ENCODE measurements at regions not wholly inside any gene's neighbourhood (a gene's known extent, or its start where the extent isn't known, plus 50 kb on each side); places are given as distances from the start of the nearest gene placed in this dataset.

GRCh38 chr6:167537816-167538215, 212.9 kb downstream of the TTLL2 start (continued):
- no peak for TF ChIP-seq CREB5 (CRISPR knock-in tag; IDR thresholded peaks at IDR 0.05; ENCODE audit: low read depth)
- TF ChIP-seq ZNF8 (CRISPR knock-in tag; IDR thresholded peaks at IDR 0.05), result no peak
- no peak for TF ChIP-seq ZNF565 (CRISPR knock-in tag; conservative IDR thresholded peaks at IDR 0.05; ENCODE audit: low read depth)
- TF ChIP-seq SNAI2 (CRISPR knock-in tag; IDR thresholded peaks at IDR 0.05), result no peak
- no peak for TF ChIP-seq CSDC2 (CRISPR knock-in tag; IDR thresholded peaks at IDR 0.05)
- no peak for TF ChIP-seq RARB (CRISPR knock-in tag; IDR thresholded peaks at IDR 0.05)
- TF ChIP-seq ESRRG (CRISPR knock-in tag; IDR thresholded peaks at IDR 0.05), result no peak
- no peak for TF ChIP-seq TCF4 (CRISPR knock-in tag; IDR thresholded peaks at IDR 0.05; ENCODE audit: borderline replicate concordance)

DNA sequence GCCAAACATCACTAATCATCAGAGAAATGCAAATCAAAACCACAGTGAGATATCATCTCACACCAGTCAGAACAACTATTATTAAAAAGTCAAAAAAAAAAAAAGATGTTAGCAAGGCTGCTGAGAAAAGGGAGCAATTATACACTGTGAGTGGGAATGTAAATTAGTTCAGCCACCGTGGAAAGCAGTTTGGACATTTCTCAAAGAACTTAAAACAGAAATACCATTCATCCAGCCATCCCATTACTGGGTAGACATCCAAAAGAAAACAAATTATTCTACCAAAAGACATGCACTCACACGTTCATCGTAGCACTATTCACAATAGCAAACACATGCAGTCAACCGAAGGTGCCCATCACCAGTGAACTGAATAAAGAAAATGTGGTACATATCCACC, 213.9 kb downstream of the TTLL2 start:
- no peak for TF ChIP-seq GLIS3 (CRISPR knock-in tag; IDR thresholded peaks at IDR 0.05)
- no peak for TF ChIP-seq BACH2 (CRISPR knock-in tag; IDR thresholded peaks at IDR 0.05; ENCODE audit: borderline replicate concordance)
- TF ChIP-seq ZC3H10 (CRISPR knock-in tag; IDR thresholded peaks at IDR 0.05), result no peak
- no peak for TF ChIP-seq CSDC2 (CRISPR knock-in tag; IDR thresholded peaks at IDR 0.05)
- no peak for TF ChIP-seq PATZ1 (CRISPR knock-in tag; IDR thresholded peaks at IDR 0.05; ENCODE audit: borderline replicate concordance)
- TF ChIP-seq RARB (CRISPR knock-in tag; IDR thresholded peaks at IDR 0.05), result no peak
- no peak for TF ChIP-seq PPARA (CRISPR knock-in tag; IDR thresholded peaks at IDR 0.05; ENCODE audit: borderline replicate concordance)
- TF ChIP-seq ZFP3 (CRISPR knock-in tag; IDR thresholded peaks at IDR 0.05), result no peak
- TF ChIP-seq TCF4 (CRISPR knock-in tag; IDR thresholded peaks at IDR 0.05; ENCODE audit: borderline replicate concordance), result no peak
- TF ChIP-seq ARNTL (CRISPR knock-in tag; IDR thresholded peaks at IDR 0.05; ENCODE audit: borderline replicate concordance, low read depth), result no peak
- no peak for TF ChIP-seq CREB5 (CRISPR knock-in tag; IDR thresholded peaks at IDR 0.05; ENCODE audit: low read depth)
- no peak for TF ChIP-seq TOX (CRISPR knock-in tag; IDR thresholded peaks at IDR 0.05; ENCODE audit: borderline replicate concordance)
- TF ChIP-seq ZFP30 (CRISPR knock-in tag; IDR thresholded peaks at IDR 0.05), result no peak
- ATAC-seq, result no peak

- no peak for ATAC-seq
- no peak for TF ChIP-seq BACH2 (CRISPR knock-in tag; IDR thresholded peaks at IDR 0.05; ENCODE audit: borderline replicate concordance)
- TF ChIP-seq SNAI2 (CRISPR knock-in tag; IDR thresholded peaks at IDR 0.05), result no peak
- no peak for TF ChIP-seq OSR1 (CRISPR knock-in tag; IDR thresholded peaks at IDR 0.05)
- no peak for TF ChIP-seq CSRNP3 (CRISPR knock-in tag; IDR thresholded peaks at IDR 0.05)
- TF ChIP-seq ISL1 (CRISPR knock-in tag; IDR thresholded peaks at IDR 0.05), result no peak
- no peak for TF ChIP-seq CREB5 (CRISPR knock-in tag; IDR thresholded peaks at IDR 0.05; ENCODE audit: low read depth)
- TF ChIP-seq TOX (CRISPR knock-in tag; IDR thresholded peaks at IDR 0.05; ENCODE audit: borderline replicate concordance), result no peak
- no peak for TF ChIP-seq ZNF8 (CRISPR knock-in tag; IDR thresholded peaks at IDR 0.05)
- TF ChIP-seq ZNF565 (CRISPR knock-in tag; conservative IDR thresholded peaks at IDR 0.05; ENCODE audit: low read depth), result no peak
- no peak for TF ChIP-seq ZFP30 (CRISPR knock-in tag; IDR thresholded peaks at IDR 0.05)
- no peak for TF ChIP-seq PPARA (CRISPR knock-in tag; IDR thresholded peaks at IDR 0.05; ENCODE audit: borderline replicate concordance)
- no peak for TF ChIP-seq GLIS3 (CRISPR knock-in tag; IDR thresholded peaks at IDR 0.05)
- TF ChIP-seq ZNF70 (CRISPR knock-in tag; IDR thresholded peaks at IDR 0.05), result no peak
- no peak for TF ChIP-seq ESRRG (CRISPR knock-in tag; IDR thresholded peaks at IDR 0.05)
- TF ChIP-seq, protein P1, sequence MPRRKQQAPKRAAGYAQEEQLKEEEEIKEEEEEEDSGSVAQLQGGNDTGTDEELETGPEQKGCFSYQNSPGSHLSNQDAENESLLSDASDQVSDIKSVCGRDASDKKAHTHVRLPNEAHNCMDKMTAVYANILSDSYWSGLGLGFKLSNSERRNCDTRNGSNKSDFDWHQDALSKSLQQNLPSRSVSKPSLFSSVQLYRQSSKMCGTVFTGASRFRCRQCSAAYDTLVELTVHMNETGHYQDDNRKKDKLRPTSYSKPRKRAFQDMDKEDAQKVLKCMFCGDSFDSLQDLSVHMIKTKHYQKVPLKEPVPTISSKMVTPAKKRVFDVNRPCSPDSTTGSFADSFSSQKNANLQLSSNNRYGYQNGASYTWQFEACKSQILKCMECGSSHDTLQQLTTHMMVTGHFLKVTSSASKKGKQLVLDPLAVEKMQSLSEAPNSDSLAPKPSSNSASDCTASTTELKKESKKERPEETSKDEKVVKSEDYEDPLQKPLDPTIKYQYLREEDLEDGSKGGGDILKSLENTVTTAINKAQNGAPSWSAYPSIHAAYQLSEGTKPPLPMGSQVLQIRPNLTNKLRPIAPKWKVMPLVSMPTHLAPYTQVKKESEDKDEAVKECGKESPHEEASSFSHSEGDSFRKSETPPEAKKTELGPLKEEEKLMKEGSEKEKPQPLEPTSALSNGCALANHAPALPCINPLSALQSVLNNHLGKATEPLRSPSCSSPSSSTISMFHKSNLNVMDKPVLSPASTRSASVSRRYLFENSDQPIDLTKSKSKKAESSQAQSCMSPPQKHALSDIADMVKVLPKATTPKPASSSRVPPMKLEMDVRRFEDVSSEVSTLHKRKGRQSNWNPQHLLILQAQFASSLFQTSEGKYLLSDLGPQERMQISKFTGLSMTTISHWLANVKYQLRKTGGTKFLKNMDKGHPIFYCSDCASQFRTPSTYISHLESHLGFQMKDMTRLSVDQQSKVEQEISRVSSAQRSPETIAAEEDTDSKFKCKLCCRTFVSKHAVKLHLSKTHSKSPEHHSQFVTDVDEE (CRISPR knock-in tag; IDR thresholded peaks at IDR 0.05), result no peak
- TF ChIP-seq CSDC2 (CRISPR knock-in tag; IDR thresholded peaks at IDR 0.05), result no peak
Measured at GRCh38 chr6:167540796-167541195, 215.9 kb downstream of the TTLL2 start.

Measured in SK-N-SH treated with all-trans-retinoic acid at 6 μM for 48 hours (cell line).